ENCODE measurements at regions not wholly inside any gene's neighbourhood (a gene's known extent, or its start where the extent isn't known, plus 50 kb on each side); places are given as distances from the start of the nearest gene placed in this dataset.

GRCh38 chr16:86314402-86315025 is 195.8 kb upstream of the FOXF1 start:
- Histone ChIP-seq H3K36me3 (ENCODE audit: insufficient read depth, low read length) (no peaks in the 10 kb centered on the region), H3K27ac (ENCODE audit: low read depth, low read length) (no peak overlapping the region), H2AFZ (ENCODE audit: low read length) (no peak overlapping the region), H3K9me3 (ENCODE audit: low read depth, low read length) (no peaks in the 10 kb centered on the region), H3K4me2 (ENCODE audit: insufficient read depth, low read length) (no peak overlapping the region), H3K27me3 (ENCODE audit: insufficient read depth, low read length) (no peaks in the 10 kb centered on the region), H3K4me1 (ENCODE audit: insufficient read depth, low read length) (no peaks in the 10 kb centered on the region), H4K20me1 (ENCODE audit: insufficient read depth, low read length) (no peaks in the 10 kb centered on the region), H3K4me3 (ENCODE audit: insufficient read depth, low read length) (no peak overlapping the region), H3K79me2 (ENCODE audit: insufficient read depth, low read length) (no peaks in the 10 kb centered on the region)
- TF ChIP-seq, protein P1, sequence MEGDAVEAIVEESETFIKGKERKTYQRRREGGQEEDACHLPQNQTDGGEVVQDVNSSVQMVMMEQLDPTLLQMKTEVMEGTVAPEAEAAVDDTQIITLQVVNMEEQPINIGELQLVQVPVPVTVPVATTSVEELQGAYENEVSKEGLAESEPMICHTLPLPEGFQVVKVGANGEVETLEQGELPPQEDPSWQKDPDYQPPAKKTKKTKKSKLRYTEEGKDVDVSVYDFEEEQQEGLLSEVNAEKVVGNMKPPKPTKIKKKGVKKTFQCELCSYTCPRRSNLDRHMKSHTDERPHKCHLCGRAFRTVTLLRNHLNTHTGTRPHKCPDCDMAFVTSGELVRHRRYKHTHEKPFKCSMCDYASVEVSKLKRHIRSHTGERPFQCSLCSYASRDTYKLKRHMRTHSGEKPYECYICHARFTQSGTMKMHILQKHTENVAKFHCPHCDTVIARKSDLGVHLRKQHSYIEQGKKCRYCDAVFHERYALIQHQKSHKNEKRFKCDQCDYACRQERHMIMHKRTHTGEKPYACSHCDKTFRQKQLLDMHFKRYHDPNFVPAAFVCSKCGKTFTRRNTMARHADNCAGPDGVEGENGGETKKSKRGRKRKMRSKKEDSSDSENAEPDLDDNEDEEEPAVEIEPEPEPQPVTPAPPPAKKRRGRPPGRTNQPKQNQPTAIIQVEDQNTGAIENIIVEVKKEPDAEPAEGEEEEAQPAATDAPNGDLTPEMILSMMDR (IDR thresholded peaks at IDR 0.05; ENCODE audit: extremely low read depth, low read depth, low read length), result no peak
- DNase-seq (ENCODE audit: insufficient read length, low spot score, missing footprints), result no peak

- Histone ChIP-seq H3K36me3 (ENCODE audit: insufficient read depth, low read length) (no peaks in the 10 kb centered on the region), H3K9me3 (ENCODE audit: low read depth, low read length) (no peaks in the 10 kb centered on the region), H3K27me3 (ENCODE audit: insufficient read depth, low read length) (peaks cover 8% of the 10 kb centered on the region), H3K27ac (ENCODE audit: low read depth, low read length) (no peak overlapping the region), H2AFZ (ENCODE audit: low read length) (no peak overlapping the region), H3K4me1 (ENCODE audit: insufficient read depth, low read length) (no peaks in the 10 kb centered on the region), H3K4me2 (ENCODE audit: insufficient read depth, low read length) (no peak overlapping the region), H3K4me3 (ENCODE audit: insufficient read depth, low read length) (no peak overlapping the region), H3K79me2 (ENCODE audit: insufficient read depth, low read length) (no peaks in the 10 kb centered on the region), H4K20me1 (ENCODE audit: insufficient read depth, low read length) (no peaks in the 10 kb centered on the region)
- peak; percentile 42 for DNase-seq (ENCODE audit: insufficient read length, low spot score, missing footprints)
- TF ChIP-seq, protein P1 (IDR thresholded peaks at IDR 0.05; ENCODE audit: extremely low read depth, low read depth, low read length), result no peak
These were observed 193.1 kb upstream of the FOXF1 start for GRCh38 chr16:86316967-86317812.

DNA sequence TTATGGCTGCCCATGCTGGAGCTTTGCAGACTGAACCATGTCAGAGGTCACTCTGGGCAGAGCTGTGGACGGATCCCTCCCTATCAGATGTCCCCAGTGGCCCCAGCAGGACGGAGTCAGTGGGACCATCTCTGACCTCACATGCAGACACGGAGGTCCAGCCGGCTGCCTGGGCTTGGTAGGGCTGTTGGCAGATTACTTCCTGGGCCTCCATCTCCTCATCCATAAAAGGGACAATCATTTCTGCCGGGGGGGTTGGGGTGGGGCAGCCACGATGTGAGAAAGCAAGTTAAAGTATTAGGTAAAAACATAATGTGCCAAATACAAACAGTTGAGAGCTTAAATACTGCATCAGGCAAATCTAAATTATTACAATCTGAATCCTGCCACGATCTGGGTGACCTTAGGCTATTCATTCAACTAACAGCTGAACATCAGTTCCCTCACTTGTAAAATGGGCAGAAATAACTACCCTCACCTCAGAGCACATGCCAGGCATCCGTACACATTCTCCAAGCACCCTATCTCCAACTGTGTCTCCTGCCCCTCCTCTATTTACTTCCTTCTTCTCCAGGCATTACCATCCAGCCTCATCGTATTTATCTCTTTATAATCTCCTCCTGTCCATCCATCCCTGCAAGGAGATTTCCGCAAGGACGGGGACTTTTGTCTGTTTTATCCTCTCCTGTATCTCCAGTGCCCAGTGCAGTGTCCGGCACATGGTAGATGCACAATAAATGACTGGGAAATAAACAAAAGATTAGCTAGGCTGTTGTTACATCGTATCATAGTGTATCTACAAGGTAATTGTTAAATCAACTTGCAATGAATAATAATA is 192.3 kb upstream of the FOXF1 start:
- peak; percentile 56 for DNase-seq (ENCODE audit: insufficient read length, low spot score, missing footprints)
- TF ChIP-seq, protein P1 (IDR thresholded peaks at IDR 0.05; ENCODE audit: extremely low read depth, low read depth, low read length), result no peak
- H2AFZ ChIP-seq (ENCODE audit: low read length), result no peak overlapping the region

More for the DNA sequence above, 192.3 kb upstream of the FOXF1 start:
- Histone ChIP-seq H4K20me1 (ENCODE audit: insufficient read depth, low read length) (no peaks in the 10 kb centered on the region), H3K79me2 (ENCODE audit: insufficient read depth, low read length) (no peaks in the 10 kb centered on the region), H3K36me3 (ENCODE audit: insufficient read depth, low read length) (no peaks in the 10 kb centered on the region), H3K27me3 (ENCODE audit: insufficient read depth, low read length) (peaks cover 16% of the 10 kb centered on the region), H3K27ac (ENCODE audit: low read depth, low read length) (no peak overlapping the region), H3K9me3 (ENCODE audit: low read depth, low read length) (no peaks in the 10 kb centered on the region), H3K4me3 (ENCODE audit: insufficient read depth, low read length) (no peak overlapping the region), H3K4me1 (ENCODE audit: insufficient read depth, low read length) (no peaks in the 10 kb centered on the region), H3K4me2 (ENCODE audit: insufficient read depth, low read length) (no peak overlapping the region)
